ENCODE measurements at regions not wholly inside any gene's neighbourhood (a gene's known extent, or its start where the extent isn't known, plus 50 kb on each side); places are given as distances from the start of the nearest gene placed in this dataset.

DNA sequence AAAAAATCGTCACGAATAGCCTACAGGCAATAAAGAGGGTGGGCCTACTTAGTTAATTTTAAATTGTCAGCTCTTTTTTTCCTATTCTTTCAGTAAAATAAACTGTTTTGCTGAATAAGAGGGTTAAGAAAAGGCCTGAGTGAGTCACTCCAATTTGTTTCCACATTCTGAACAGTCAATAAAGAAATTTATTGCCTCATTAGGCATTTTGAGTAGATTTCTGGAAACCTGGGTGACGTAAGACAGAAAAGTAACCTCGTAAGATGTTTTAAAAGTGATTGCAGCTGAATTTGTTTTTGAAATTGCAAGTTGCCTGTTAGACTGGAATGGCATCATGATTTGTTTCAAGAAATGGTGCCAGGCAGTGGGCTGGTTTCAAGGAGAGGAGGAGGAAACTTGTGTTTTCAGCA lies 439.3 kb downstream of the USP25 start:
- no peak for DNase-seq (ENCODE audit: low spot score in 2 of 2)
- ATAC-seq: no peak
- H3K27ac Mint-ChIP-seq: no peak overlapping the region
- no peaks in the 10 kb centered on the region for H3K36me3 Mint-ChIP-seq
- H3K9me3 Mint-ChIP-seq: no peaks in the 10 kb centered on the region

- Mint-ChIP-seq H3K36me3 (no peaks in the 10 kb centered on the region), H3K27ac (no peak overlapping the region), H3K9me3 (no peaks in the 10 kb centered on the region)
- ATAC-seq: no peak
- no peak for DNase-seq (ENCODE audit: low spot score in 2 of 2)
Measured at GRCh38 chr21:16169779-16170178, 440.0 kb downstream of the USP25 start.

GRCh38 chr21:16176570-16176969 lies 446.8 kb downstream of the USP25 start:
- ATAC-seq: no peak
- Mint-ChIP-seq H3K36me3 (no peaks in the 10 kb centered on the region), H3K9me3 (no peaks in the 10 kb centered on the region), H3K27ac (no peak overlapping the region)
- no peak for DNase-seq (ENCODE audit: low spot score in 2 of 2)

- H3K36me3 Mint-ChIP-seq: no peaks in the 10 kb centered on the region
- DNase-seq (ENCODE audit: low spot score in 2 of 2): no peak
- no peak overlapping the region for H3K27ac Mint-ChIP-seq
- no peaks in the 10 kb centered on the region for H3K9me3 Mint-ChIP-seq
- no peak for ATAC-seq
Measured at GRCh38 chr21:16177532-16177931, 447.8 kb downstream of the USP25 start.

DNA sequence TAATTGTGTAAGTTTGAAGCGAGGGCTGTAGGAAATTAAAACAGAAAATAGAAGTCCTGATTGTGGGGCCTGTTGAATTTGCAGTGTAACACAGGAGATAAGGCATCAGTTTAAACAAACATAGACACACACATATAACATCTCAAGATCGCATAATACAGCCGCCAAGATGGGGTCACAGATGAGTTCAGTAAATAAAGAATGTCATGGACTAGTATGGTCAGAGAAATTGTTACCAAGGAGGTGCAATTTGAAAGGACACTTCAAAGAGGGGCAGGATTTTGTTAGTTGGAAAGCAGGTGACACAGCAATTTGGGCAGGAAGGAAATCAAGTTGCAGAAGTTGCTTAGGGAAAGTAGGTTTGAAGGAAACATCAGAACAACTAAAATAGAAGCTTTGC lies 450.0 kb downstream of the USP25 start:
- no peaks in the 10 kb centered on the region for H3K9me3 Mint-ChIP-seq
- DNase-seq (ENCODE audit: low spot score in 2 of 2) (no peak), ATAC-seq (no peak)
- no peak overlapping the region for H3K27ac Mint-ChIP-seq
- H3K36me3 Mint-ChIP-seq: no peaks in the 10 kb centered on the region

GRCh38 chr21:16180614-16181013 lies 450.8 kb downstream of the USP25 start:
- DNase-seq (ENCODE audit: low spot score in 2 of 2): no peak
- ATAC-seq: no peak
- H3K27ac Mint-ChIP-seq: no peak overlapping the region
- no peaks in the 10 kb centered on the region for H3K9me3 Mint-ChIP-seq
- H3K36me3 Mint-ChIP-seq: no peaks in the 10 kb centered on the region

GRCh38 chr21:16181018-16181417 lies 451.2 kb downstream of the USP25 start:
- no peak for DNase-seq (ENCODE audit: low spot score in 2 of 2)
- no peaks in the 10 kb centered on the region for H3K9me3 Mint-ChIP-seq
- no peak for ATAC-seq
- no peaks in the 10 kb centered on the region for H3K36me3 Mint-ChIP-seq
- no peak overlapping the region for H3K27ac Mint-ChIP-seq

DNA sequence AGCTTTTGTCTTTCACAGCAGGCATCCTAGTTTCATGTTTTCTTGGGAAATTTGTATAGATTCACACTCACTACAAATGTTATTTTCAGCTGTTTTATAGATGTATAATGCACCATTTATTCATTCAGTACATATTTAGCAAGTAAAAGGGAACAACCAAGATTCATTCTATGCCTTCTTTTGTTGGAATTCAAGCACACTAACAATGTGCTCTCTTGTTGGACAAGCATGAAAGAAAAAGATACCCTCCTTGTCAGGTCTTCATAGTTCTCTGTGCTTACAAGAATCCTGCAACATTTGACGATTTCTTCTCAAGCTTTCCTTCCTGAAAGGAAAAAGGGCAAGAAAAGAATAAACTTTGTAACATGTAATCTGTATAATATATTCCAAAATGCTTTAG lies 456.0 kb downstream of the USP25 start:
- ATAC-seq: no peak
- Mint-ChIP-seq H3K36me3 (no peaks in the 10 kb centered on the region), H3K9me3 (peaks cover 2 to 3% of the 10 kb centered on the region in 2 donors), H3K27ac (no peak overlapping the region)
- no peak for DNase-seq (ENCODE audit: low spot score in 2 of 2)

DNA sequence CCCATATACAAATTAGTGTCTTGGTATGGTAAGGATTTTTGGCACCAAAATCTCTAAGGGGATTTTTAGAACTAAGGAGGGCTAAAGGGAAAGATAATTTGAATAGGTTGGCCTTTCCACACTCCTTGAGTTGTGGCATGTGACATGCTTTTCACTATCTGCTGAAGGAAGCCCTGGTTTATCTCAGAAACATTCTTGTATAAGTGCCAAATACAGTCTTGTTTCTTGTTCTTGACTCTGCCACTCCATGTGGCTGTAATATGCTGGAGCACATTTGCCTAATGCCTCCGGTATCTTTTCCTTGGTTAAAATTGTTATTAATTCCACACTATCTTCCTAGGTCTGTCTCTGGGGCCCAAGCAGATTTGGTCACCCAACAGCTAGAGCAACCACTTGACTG lies 457.0 kb downstream of the USP25 start:
- Mint-ChIP-seq H3K27ac (no peak overlapping the region), H3K9me3 (peaks cover 6 to 7% of the 10 kb centered on the region in 2 donors), H3K36me3 (no peaks in the 10 kb centered on the region)
- ATAC-seq (no peak), DNase-seq (ENCODE audit: low spot score in 2 of 2) (no peak)

GRCh38 chr21:16187603-16188301 lies 458.0 kb downstream of the USP25 start:
- DNase-seq (ENCODE audit: low spot score in 2 of 2) (no peak), ATAC-seq (no peak)
- H3K9me3 Mint-ChIP-seq: peaks cover 6 to 7% of the 10 kb centered on the region in 2 donors
- no peaks in the 10 kb centered on the region for H3K36me3 Mint-ChIP-seq
- no peak overlapping the region for H3K27ac Mint-ChIP-seq

DNA sequence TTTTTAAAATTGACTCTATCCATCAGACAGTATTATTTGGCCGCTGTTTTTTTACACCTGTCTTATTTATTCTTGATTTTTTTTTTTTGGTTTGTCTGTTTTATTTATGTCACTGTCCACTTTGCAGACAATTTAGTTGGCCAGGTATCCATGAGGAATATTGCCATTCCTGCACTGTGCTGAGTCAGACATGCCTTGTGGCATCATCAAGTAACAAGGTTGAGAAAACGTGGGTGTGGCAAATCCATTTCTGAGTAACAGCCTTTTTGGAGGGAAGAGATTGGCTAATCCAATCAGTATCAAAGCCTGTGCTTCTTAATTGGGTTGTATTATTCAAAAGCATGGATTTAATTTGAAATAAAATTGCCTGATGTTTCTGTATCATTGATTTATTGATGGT lies 463.1 kb downstream of the USP25 start:
- no peak for ATAC-seq
- H3K36me3 Mint-ChIP-seq: no peaks in the 10 kb centered on the region
- no peak for DNase-seq (ENCODE audit: low spot score in 2 of 2)
- H3K27ac Mint-ChIP-seq: no peak overlapping the region
- peaks cover 6 to 7% of the 10 kb centered on the region in 2 donors for H3K9me3 Mint-ChIP-seq

DNA sequence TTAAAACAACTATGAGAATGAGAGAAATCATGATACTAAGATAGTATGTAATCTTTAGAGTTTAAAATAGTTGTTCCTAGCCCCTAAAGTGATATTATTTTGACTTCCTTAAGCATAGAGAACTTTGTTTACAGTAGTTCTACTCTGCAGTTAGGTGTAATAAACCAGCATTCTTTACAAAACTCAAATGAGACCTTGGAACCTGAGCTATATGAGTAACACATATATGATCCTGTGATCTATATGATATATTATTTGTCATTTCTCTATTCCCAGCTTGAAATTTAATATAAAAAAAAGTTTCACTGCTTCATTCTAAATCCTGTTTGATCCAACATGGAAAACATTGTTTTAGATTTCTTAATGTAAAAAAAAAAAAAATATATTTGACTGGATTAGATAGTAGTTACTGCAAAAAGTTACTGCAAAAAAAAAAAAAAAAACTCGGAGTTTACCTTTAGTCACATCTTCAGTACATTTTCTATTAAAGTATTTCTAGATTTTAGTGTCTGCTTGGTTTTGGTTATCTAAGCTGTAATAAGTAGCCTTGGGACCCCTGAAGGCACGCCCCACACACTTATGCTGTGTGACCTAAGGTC lies 463.8 kb downstream of the USP25 start:
- DNase-seq (ENCODE audit: low spot score in 2 of 2) (no peak), ATAC-seq (no peak)
- Mint-ChIP-seq H3K27ac (no peak overlapping the region), H3K9me3 (peaks cover 6 to 7% of the 10 kb centered on the region in 2 donors), H3K36me3 (no peaks in the 10 kb centered on the region)

- Mint-ChIP-seq H3K36me3 (no peaks in the 10 kb centered on the region), H3K27ac (no peak overlapping the region), H3K9me3 (peaks cover 6 to 7% of the 10 kb centered on the region in 2 donors)
- no peak for DNase-seq (ENCODE audit: low spot score in 2 of 2)
- ATAC-seq: no peak
Measured at GRCh38 chr21:16194095-16194787, 464.5 kb downstream of the USP25 start.

DNA sequence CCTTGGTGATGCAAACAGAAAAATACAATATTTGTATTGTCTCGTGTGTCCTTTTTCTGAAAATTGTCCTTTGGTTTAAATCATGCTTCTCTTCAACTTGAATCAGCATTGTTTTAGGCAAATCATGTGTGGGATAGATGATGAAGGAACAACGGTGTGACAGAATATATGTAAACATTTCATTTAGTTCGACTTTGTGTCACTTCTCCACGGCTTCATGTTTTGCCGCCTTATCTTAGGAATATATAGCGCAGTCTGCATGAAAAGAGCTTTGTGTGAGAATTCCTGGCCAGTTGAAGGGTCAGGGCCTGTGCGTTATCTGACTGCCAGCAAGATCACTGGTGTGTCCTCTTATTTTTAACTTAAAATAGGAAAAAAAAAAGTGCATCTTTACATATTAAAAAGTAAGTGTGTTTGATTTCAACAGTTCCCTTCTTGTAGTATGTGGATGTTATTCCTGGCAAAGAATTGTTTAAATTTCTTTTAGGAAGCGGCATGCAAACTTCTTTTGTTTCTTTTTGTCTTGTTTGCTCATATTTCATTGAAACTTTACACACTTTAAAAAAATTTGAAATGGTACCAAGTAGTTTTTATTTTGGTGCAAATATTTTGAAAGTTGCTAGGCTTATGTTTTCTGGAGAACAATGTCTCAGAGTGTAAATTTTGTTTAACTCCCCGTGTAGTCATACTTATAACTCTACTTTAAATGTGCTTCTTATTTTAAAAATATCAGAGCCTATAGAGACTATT lies 465.2 kb downstream of the USP25 start:
- Mint-ChIP-seq H3K9me3 (peaks cover 6 to 10% of the 10 kb centered on the region in 2 donors), H3K36me3 (no peaks in the 10 kb centered on the region), H3K27ac (no peak overlapping the region)
- no peak for ATAC-seq
- no peak for DNase-seq (ENCODE audit: low spot score in 2 of 2)

GRCh38 chr21:16195538-16195910 lies 465.7 kb downstream of the USP25 start:
- H3K27ac Mint-ChIP-seq: no peak overlapping the region
- H3K36me3 Mint-ChIP-seq: no peaks in the 10 kb centered on the region
- ATAC-seq: no peak
- no peak for DNase-seq (ENCODE audit: low spot score in 2 of 2)
- peaks cover 9 to 10% of the 10 kb centered on the region in 2 donors for H3K9me3 Mint-ChIP-seq

GRCh38 chr21:16196001-16196400 lies 466.2 kb downstream of the USP25 start:
- ATAC-seq: no peak
- no peak for DNase-seq (ENCODE audit: low spot score in 2 of 2)
- H3K27ac Mint-ChIP-seq: no peak overlapping the region

DNA sequence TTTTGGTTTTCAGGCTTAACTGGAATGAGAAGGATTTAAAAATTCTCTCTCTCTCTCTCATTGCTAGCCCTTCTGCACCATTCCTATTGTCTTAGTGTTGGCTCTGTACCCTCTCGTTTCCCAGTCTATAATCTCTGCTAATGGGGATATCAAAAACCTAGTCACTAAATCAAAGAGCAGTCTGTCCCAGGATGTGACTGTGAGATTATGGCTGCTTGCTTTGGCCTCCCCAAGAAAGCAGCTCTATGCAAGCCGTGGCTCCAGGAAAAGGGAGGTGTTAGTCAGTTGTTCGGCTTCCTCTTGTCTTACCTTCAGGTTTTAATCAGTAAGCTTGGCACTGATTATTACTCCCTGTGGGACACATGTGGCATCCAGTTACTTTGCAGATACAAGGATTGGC lies 468.8 kb downstream of the USP25 start:
- no peak for ATAC-seq
- peaks cover 8 to 9% of the 10 kb centered on the region in 2 donors for H3K9me3 Mint-ChIP-seq

More at GRCh38 chr21:16196001-16196400, 466.2 kb downstream of the USP25 start:
- Mint-ChIP-seq H3K36me3 (peaks cover 0 to under 1% of the 10 kb centered on the region in 2 donors), H3K9me3 (peaks cover 5 to 6% of the 10 kb centered on the region in 2 donors)

More for the DNA sequence above, 468.8 kb downstream of the USP25 start:
- Mint-ChIP-seq H3K36me3 (peaks cover 0 to 5% of the 10 kb centered on the region in 2 donors), H3K27ac (no peak overlapping the region)
- no peak for DNase-seq (ENCODE audit: low spot score in 2 of 2)
